Fibroblast of peridontal ligament (primary cell): ENCODE measurements at regions not wholly inside any gene's neighbourhood (a gene's known extent, or its start where the extent isn't known, plus 50 kb on each side); places are given as distances from the start of the nearest gene placed in this dataset.
"Not testable (repeated sequence)": the region's sequence is repeated elsewhere in the genome, so short reads cannot be mapped to it uniquely, and the experiment has no call there.

Experiments used
- DNase-seq: peaks from one replicate; pipeline ENCODE4 v3.0.0-alpha.2; 2010; ENCODE audit errors: extremely low read depth

DNA sequence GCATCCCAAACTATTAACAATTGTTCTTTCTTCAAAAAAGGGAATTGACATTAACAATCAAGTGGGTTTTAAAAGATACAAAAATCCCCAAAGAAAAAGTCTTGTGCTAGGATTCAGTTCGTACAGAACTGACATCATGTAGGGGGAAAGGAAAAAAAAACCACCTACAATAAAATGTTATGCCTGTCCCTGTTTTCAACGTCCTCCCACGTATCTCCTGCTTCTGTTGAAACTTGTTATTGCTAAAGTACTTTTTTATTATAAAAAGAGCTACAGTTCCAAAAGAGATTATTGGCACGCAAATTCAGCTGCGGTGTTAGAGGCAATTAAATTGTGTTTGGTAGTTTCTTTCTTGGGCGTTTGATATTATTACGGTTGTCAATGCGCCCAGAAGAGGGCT is 102.8 kb upstream of the PHACTR1 start:
- DNase-seq, result no peak

DNA sequence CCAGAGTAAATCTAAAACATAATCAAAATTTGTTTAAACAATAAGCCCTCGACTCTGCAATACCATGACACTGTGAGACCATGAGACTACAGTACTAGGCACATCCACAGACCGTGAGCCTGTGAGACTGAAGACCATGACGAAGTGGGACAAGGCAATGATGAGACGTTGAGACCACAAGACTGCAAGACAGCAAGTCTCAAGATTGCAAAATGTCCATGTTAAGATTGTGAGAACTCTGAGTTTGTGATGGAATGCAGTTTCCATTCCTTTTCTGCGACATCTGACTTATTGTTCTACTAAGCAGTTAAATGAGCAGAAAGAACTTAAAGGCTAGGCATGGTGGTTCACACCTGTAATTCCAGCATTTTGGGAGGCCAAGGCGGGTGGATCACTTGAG is 102.1 kb upstream of the PHACTR1 start:
- no peak for DNase-seq

DNA sequence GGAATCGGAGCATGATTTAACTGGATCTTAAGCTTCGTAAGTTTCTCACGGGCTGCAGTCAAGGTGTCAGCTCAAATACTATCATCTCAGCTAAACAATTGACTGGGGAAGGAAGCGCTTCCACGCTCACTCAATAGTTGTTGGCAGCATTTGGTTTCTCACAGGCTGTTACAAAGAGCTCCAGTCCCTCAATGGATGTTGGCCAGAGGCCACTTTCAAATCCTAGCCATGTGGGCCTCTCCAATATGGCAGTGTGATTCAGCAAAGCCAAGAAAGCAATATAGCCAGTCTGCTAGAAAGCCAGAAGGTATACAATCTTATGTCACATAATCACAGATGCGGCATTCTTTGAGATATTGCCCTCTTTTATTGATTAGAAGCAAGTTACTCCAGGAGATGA is 98.3 kb upstream of the PHACTR1 start:
- no peak for DNase-seq

DNA sequence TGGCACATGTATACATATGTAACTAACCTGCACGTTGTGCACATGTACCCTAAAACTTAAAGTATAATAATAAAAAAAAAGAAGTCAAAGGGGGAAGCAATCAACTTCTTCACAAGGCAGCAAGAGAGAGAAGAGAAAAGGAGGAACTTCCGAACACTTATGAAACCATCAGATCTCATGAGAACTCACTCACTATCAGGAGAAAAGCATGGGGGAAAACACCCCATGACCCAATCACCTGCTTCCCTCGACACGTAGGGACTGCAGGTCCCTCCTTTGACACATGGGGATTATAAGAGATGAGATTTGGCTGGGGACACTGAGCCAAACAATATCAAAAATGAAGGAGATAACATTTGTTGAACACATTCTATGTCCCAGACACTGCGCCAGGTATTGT is 94.8 kb upstream of the PHACTR1 start:
- DNase-seq, result no peak

DNA sequence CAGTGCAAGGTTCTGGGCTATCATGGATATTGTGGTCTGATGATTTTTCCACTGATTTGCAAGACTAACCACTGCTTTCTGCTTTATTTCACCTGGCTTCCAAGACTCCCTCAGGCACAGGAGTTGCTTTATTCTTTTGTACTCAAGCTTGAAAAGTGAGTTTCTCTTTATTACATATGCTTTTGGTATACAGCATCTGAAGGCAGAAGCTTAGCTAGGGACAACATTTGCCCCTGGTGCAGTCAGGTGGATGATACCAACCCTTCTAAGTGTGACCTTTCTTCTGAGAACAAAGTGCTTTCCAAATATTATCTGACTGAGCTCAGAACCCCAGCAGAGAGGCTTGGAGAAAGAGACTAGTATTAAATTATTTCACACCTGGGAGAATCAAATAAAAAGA is 94.0 kb upstream of the PHACTR1 start:
- no peak for DNase-seq

DNA sequence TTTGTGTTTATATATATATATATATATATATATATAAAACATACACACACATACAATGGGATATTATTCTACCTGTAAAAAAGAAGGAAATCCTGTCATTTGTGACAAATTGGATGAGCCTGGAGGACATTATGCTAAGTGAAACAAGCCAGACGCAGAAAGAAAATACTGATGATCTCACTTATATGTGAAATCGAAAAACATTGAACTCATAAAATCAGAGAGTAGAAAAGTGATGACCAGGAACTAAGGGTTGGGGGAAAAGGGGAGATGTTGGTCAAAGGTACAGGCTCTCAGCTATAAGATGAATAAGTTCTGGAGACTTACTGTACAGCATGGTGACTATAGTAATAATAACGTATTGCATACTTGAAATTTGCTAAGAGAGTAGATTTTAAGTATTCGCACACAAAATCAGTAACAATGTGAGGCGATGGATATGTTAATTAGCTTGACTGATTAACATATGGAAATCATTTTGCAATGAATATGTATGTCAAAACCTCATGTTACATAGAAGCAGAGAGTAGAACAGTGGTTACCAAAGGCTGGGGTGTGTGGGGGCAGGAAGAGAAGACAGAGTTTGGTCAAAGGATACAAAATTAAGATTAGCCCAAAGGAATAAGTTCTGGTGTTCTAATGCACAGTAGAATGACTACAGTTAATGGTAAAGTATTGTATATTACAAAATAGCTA is 92.3 kb upstream of the PHACTR1 start:
- DNase-seq, result no peak

DNA sequence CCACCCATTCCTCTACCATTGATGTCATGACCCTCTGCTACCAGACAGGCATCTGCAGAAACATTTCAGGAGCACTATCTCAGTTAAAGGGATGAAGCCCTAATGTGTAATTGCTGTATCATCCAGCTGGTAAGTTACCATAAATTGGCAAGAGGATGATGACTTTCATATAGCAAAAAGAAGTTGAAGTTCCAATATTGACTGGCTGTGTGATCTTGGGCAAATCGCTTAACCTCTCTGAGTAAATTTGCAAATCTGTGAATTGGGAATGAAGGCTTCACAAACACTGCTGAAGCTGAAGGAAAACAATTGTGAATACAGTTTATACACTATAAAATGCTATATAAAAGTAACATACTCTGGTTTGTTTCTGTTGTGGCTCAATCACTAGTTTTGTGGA is 89.5 kb upstream of the PHACTR1 start:
- DNase-seq, result no peak

DNA sequence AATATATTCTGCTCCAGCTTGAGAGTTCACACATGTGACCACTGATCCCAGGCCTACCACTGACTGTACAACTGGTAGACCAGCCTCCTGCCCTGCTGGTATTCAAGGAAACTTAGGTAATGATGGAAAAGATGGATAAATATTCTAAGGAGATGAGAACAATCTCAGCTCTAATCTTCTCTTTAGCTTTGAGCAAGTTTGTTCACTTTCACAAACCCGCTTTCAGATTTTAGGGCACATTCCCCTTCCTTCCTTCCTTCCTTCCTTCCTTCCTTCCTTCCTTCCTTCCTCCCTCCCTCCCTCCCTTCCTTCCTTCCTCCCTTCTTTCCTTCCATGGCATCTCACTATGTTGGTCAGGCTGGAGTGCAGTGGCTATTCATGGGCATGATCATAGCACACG is 88.2 kb upstream of the PHACTR1 start:
- no peak for DNase-seq

DNA sequence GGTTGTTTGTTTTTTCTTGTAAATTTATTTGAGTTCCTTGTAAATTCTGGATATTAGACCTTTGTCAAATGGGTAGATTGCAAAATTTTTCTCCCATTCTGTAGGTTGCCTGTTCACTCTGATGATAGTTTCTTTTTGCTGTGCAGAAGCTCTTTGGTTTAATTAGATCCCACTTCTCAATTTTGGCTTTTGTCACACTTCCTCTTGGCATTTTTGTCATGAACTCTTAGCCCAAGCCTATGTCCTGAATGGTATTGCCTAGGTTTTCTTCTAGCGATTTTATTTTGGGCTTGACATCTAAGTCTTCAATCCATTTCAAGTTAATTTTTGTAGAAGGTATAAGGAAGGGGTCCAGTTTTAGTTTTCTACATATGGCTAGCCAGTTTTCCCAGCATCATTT is 82.8 kb upstream of the PHACTR1 start:
- not testable (repeated sequence) for DNase-seq

DNA sequence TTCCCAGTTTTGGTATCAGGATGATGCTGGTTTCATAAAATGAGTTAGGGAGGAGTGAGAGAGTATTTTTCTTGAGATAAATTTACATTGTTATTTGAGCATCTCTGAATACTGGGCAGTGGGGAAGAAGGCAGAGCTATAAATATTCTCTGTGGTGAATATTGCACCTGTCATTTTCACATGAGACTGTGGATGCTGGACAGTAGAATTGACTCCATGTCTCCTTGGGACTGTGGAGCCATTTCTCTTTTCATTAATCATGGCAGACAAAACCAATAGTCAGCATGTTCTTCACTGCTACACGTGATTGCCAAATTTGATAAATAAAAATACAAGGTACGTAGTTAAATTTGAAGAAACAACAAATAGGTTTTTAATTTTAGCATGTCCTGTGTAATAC is 81.2 kb upstream of the PHACTR1 start:
- DNase-seq, result no peak

DNA sequence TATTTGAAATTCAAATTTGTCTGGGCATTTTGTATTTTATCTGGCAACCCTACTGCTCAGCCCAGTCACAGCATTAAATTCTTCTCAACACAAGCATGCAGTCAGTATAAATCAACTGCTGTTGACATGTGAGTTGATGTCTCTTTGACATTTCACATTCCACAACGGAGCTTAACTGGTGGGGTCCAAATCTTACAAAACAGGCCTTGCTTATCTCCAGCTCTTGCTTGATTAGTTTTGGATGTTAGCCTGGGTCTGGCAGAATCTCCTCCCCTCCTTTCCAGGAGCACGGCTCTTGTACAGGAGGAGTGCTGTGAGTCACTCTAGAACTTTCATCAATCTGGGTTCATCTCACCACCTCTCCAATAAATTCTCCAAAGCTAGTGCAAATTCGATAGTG is 80.8 kb upstream of the PHACTR1 start:
- no peak for DNase-seq

DNA sequence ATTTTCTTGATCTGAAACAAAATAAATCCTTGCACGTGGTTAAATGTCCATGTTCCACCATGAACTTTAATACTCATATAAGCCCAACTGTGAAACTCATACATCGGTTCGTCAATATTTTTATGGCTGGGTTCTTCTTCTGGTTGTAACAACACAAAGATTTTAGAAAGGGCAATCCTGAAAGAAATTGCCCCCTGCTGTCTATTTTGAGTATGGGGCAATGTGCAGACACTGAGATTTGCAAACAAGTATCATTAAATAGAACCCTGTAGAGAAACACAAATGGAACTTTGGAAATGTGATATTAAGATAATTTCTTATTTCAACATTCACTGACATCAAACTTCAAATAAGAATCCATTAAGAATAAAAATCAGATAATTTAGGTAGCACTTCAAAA is 80.2 kb upstream of the PHACTR1 start:
- no peak for DNase-seq

DNA sequence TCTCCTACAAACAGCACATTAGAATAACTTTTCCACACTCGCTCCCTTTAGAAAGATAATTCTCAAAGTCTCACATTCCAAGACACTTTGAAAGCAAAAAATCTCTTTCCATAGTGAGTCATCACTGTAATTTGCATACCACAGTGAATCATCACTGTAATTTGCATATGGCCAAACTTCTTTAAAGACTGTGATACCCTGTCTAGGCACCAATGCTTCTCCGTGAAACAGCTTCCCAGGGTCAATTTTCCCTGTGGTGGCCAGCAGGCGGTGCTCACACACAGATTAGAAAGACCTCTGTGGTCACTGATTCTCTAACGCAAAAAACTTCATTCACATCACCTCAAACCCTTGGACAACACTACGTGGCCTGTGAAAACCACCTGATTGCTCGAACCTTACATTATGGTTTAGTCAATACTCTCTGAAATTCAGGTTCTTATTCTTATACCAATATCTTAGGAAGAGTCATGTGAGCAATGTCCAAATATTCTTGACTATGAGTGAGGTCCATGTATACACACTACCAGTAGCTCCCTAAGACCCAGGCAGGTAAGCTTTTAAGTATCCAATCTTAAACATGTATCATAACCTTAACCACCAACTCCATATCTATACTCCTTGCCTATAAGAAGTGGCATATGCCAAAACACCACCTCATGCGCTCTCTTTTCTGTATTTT is 78.5 kb upstream of the PHACTR1 start:
- DNase-seq, result peak; percentile 35

DNA sequence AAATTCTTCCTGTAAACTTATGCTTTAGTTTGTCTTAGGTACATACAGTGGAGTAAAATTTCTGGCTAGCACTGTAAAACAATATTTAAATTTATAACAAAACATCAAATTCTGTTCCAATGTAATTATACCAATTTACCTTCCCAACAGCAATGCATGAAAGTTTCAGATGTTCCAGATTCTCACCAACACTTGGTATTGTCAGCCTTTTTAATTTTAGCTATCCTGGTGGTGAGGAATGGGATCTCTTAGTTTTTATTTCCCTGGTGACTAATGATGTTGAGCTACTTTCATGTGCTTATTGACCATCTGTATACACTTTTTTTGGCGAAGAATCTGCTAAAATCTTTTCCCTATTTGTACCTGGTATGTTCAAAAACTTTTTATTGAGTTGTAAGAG is 76.1 kb upstream of the PHACTR1 start:
- DNase-seq, result no peak

DNA sequence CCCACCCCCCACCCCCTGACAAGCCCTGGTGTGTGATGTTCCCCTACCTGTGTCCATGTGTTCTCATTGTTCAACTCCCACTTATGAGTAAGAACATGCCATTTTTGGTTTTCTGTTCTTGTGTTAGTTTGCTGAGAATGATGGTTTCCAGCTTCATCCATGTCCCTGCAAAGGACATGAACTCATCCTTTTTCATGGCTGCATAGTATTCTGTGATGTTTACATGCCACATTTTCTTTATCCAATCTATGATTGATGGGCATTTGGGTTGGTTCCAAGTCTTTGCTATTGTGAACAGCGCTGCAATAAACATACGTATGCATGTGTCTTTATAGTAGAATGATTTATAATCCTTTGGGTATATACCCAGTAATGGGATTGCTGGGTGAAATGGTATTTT is 74.8 kb upstream of the PHACTR1 start:
- DNase-seq, result not testable (repeated sequence)

DNA sequence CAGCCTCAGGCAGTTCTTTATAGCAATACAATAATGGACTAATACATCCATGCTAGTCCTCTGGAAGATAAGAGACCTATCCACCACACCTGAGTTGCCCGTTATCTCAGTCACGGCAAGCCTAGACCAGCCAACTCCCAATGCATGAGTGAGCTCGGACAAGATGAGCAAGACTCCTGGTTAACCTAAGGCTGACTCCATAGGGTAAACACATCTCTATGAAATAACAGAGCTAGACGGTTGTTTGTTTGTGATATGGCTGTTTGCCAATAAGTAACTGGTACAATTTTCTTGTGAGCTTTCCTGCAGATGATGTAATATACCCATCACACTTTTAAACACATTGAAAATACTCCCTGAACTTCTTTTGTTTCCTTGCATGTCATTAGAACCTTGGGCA is 70.6 kb upstream of the PHACTR1 start:
- DNase-seq, result no peak

DNA sequence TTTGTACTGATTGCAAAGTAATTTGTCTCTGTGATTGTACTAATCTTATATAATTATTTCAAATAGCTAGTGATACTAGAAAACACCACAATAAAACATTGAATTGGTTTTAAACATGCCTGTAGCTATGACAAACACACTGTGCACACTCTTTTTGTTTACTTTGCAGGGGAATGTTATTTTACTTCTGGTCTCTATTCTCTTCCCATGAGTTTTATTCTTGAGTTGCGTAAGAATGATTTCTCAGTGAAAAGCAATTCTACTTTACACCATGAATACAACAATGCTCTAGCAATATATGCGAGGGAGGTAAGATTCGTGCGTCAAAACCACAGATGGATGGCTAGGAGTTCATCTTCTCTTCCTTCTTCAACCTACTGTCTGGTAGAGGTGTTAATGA is 68.4 kb upstream of the PHACTR1 start:
- DNase-seq, result no peak

DNA sequence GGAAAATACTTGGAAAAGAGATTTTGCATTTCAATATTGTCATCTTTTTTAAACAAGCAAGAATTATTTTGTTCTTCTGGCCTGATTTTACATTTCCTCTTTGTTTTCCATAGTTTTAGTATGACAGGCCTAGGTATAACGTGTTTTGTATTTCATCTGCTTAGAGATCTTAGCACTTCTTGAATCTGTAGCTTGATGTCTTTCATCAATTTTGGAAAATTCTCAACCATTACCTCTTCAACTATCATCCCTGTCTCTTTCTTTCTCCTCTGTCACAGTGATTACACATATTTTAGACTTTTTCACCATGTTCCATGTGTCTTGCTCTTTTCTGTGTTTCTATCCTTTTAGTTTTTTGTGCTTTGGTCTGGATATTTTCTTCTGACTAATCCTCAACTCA is 67.2 kb upstream of the PHACTR1 start:
- DNase-seq, result no peak

DNA sequence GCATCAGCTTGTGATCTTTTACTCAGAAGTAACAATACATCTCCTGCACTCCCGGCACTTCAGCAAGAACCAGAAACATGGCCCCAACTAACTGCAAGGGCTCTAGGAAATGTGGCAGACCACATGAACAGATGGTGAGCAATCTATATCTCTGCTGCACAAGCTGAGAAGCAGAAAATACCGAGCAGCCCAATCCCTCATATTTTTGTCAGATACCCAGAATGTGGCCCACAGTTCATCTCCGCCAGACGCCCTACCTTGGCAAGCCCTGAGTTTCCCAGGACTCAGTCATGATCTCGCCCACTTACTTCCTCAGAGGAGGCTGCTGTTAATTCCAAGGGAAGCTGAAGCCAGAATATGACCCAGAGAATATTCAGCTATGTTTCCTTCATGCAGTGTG is 63.1 kb upstream of the PHACTR1 start:
- DNase-seq, result no peak

DNA sequence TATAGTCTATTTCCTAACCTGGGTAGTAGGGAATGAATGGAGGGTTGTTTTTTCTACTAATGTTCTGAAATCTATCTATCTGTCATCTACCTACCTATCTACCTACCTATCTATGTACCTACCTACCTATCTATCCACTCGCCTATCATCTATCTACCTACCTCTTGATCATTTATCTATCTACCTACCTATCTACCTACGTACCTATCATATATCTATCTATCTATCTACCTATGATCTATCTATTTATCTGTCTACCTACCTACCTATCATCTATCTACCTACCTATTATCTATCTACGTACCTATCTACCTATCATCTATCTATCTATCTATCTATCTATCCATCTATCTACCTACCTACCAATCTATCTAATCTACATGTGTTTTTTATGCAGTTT is 62.5 kb upstream of the PHACTR1 start:
- no peak for DNase-seq

DNA sequence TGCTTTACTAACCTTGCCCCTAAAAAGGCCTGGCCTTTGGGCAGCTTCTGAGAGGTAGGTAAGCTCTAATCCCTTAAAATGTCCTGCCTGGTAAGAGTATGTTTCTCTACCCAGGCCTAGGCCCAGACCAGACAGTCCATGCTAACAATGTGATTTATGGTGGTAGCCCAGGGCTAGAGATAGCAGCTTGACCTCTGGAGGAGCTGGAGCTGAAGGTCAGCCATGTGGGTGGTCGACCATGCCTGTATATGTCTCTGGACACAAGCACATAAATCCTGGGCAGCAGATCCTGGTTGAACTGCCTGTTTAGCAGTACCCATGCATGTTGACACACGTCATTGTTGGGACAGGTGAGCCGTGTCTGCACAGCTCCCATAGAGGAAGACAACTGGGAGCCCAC is 62.1 kb upstream of the PHACTR1 start:
- DNase-seq, result no peak

DNA sequence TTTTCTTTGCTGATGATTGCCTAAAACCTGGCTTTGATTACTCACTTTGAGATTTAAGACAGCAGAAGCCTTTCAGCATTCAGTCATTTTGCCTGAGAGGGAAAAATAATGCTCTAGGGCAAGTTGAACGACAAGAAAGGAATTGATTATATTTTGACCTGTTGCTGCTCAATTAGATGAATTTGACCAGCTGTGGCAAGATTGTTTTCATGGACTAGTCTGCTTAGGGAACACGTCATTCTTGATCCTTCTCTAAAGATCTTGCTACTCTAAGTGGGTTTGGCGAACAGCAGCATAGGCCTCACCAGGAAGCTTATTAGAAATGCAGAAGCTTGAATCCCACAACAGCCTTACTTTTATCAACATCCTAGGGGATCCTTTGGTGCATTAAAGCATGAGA is 59.7 kb upstream of the PHACTR1 start:
- no peak for DNase-seq

DNA sequence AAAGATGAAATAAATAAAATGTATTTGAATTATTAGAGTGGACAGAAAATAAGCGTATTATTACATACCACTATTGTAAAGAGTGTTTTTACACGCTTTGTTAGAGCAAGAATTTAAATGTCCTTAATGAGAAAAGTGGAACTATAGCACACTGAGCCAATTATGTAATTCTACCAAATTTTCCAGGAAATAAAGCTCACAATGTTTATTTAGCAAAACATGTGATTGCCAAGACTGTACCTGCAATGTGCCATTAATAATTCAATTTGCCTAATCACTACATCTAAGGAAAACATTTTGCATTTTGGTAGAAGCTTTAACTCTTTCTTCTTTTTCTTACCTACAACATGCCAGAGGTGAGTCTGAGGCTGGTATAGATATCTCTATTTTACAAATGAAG is 58.7 kb upstream of the PHACTR1 start:
- no peak for DNase-seq
